Panc1 (cell line): ENCODE measurements at regions not wholly inside any gene's neighbourhood (a gene's known extent, or its start where the extent isn't known, plus 50 kb on each side); places are given as distances from the start of the nearest gene placed in this dataset.
A peak's percentile ranks its signal among the peaks of the same experiment; 100 is the strongest.

Source experiments
- ATAC-seq: fragments of 200-7000 bp; cut with Tn5 transposase; 2 replicates; pipeline ENCODE4 v1.9.1; 2020; ENCODE audit warnings: mild to moderate bottlenecking, moderate library complexity
- BruUV-seq: library from RNA; stranded (reverse); fragments of 400-500 nt; replicated peaks from 2 replicates; lab custom pipeline; 2021; lab: Mats Ljungman, UMichigan
- CTCF ChIA-PET: fragments of 300-600 bp; sonication (Branson Sonifier 250); formaldehyde crosslinking; loops from one replicate; lab custom pipeline; 2022; ENCODE audit warnings: antibody characterized with exemption; lab: Charles Lee
- POLR2A ChIA-PET: fragments of 300-600 bp; sonication (Branson Sonifier 250); formaldehyde crosslinking; loops from one replicate; lab custom pipeline; 2022; ENCODE audit warnings: antibody characterized with exemption; lab: Charles Lee
- DNase-seq: peaks from one replicate; pipeline ENCODE4 v3.0.0-alpha.2; 2010; ENCODE audit warnings: low read depth, low spot score
- H3K27ac ChIP-seq: 2 replicates; pipeline ENCODE4 v1.5.1; 2011; ENCODE audit warnings: mild to moderate bottlenecking, low read length, inconsistent platforms
- H3K27me3 ChIP-seq: fragments of 200-500 bp; sonication (Bioruptor generic); 2 replicates; pipeline ENCODE4 v1.6.0; 2014; ENCODE audit warnings: low read length, inconsistent platforms; ENCODE audit not compliant: control insufficient read depth, insufficient read depth
- H3K36me3 ChIP-seq: fragments of 200-500 bp; sonication (Bioruptor generic); 2 replicates; pipeline ENCODE4 v1.5.1; 2014; ENCODE audit warnings: inconsistent platforms, mild to moderate bottlenecking, low read length, moderate library complexity; ENCODE audit not compliant: control insufficient read depth, insufficient read depth
- H3K4me1 ChIP-seq: 2 replicates; pipeline ENCODE4 v1.5.1; 2011; ENCODE audit warnings: inconsistent platforms, mild to moderate bottlenecking, low read length, moderate library complexity; ENCODE audit not compliant: control insufficient read depth, insufficient read depth
- H3K4me3 ChIP-seq, 2 experiments: 2 replicates each; pipeline ENCODE4 v1.5.1; 2011 to 2012; ENCODE audit warnings: low read depth in 2 of 2, low read length in 2 of 2, mild to moderate bottlenecking in 2 of 2, inconsistent platforms in 1 of 2, moderate library complexity in 1 of 2
- H3K9me3 ChIP-seq: fragments of 200-500 bp; sonication (Bioruptor generic); 2 replicates; pipeline ENCODE4 v1.5.1; 2014; ENCODE audit warnings: low read depth, mild to moderate bottlenecking, inconsistent platforms, low read length, moderate library complexity; ENCODE audit not compliant: control insufficient read depth, insufficient read depth
- CTCF ChIP-seq: fragments of 450-650 bp; IDR thresholded peaks from 2 replicates; pipeline ENCODE4 v1.5.1; 2017; ENCODE audit warnings: mild to moderate bottlenecking
- POLR2AphosphoS5 ChIP-seq: IDR thresholded peaks from 2 replicates; pipeline ENCODE4 v1.6.1; 2012; ENCODE audit warnings: mild to moderate bottlenecking, low read depth, low read length, moderate library complexity
- SIN3A ChIP-seq: IDR thresholded peaks from 2 replicates; pipeline ENCODE4 v1.6.1; 2012; ENCODE audit warnings: low read depth, mild to moderate bottlenecking, low read length, moderate library complexity, borderline replicate concordance; ENCODE audit not compliant: insufficient read depth
- TCF7L2 ChIP-seq: IDR thresholded peaks from 2 replicates; pipeline ENCODE4 v1.6.1; 2011; ENCODE audit warnings: mild to moderate bottlenecking, low read depth, low read length, inconsistent platforms
- in situ Hi-C: cut with HindIII; loops from 2 replicates; pipeline ENCODE4 v1.10.0; 2016; ENCODE audit warnings: low sequenced_read_pairs, low pct_unique_long_range_greater_than_20kb
- intact Hi-C: fragments of 100-400 bp; cut with micrococcal nuclease; formaldehyde crosslinking; loops from one replicate; pipeline ENCODE4 v1.10.0; 2022; ENCODE audit not compliant: unreplicated experiment
- TF ChIP-seq, protein P1 (sequence below), 2 experiments: IDR thresholded peaks; 2 replicates each; pipeline ENCODE4 v1.6.1; 2011 to 2012; ENCODE audit warnings: low read depth in 2 of 2, control low read depth in 1 of 2, low read length in 1 of 2, mild to moderate bottlenecking in 1 of 2, moderate library complexity in 1 of 2; ENCODE audit not compliant: insufficient read depth in 1 of 2

DNA sequence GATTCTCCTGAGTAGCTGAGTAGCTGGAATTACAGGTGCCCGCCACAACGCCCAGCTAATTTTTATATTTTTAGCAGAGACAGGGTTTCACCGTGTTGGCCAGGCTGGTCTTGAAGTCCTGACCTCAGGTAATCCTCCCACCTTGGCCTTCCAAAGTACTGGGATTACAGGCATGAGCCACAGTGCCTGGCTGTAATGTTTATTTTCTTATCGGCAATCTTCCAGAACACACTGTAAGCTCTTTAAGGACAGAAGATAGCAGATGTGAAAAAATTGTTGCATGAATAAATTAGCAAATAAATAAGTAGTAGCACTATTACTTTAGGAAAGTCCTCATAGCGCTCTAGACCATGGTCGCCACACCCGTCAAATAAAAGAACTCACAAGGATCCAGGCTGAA is 100.5 kb downstream of the ENC1 start:
- Histone ChIP-seq H3K27me3 (no peaks in the 10 kb centered on the region), H3K9me3 (peaks cover under 1% of the 10 kb centered on the region; the same call in 1 of the 2 replicates), H3K4me3 (no peak overlapping the region), H3K27ac (0 out of 2 replicates have a peak overlapping the region, but pooled peaks have one; percentile 5), H3K4me1 (peaks cover 13% of the 10 kb centered on the region), H3K36me3 (no peaks in the 10 kb centered on the region)
- CTCF ChIA-PET: no interaction called here
- ATAC-seq (no peak), DNase-seq (no peak)
- intact Hi-C loops: no loop called here
- POLR2A ChIA-PET: no interaction called here
- BruUV-seq: no TSS peak
- in situ Hi-C loops: no loop called here
- TF ChIP-seq, protein P1, sequence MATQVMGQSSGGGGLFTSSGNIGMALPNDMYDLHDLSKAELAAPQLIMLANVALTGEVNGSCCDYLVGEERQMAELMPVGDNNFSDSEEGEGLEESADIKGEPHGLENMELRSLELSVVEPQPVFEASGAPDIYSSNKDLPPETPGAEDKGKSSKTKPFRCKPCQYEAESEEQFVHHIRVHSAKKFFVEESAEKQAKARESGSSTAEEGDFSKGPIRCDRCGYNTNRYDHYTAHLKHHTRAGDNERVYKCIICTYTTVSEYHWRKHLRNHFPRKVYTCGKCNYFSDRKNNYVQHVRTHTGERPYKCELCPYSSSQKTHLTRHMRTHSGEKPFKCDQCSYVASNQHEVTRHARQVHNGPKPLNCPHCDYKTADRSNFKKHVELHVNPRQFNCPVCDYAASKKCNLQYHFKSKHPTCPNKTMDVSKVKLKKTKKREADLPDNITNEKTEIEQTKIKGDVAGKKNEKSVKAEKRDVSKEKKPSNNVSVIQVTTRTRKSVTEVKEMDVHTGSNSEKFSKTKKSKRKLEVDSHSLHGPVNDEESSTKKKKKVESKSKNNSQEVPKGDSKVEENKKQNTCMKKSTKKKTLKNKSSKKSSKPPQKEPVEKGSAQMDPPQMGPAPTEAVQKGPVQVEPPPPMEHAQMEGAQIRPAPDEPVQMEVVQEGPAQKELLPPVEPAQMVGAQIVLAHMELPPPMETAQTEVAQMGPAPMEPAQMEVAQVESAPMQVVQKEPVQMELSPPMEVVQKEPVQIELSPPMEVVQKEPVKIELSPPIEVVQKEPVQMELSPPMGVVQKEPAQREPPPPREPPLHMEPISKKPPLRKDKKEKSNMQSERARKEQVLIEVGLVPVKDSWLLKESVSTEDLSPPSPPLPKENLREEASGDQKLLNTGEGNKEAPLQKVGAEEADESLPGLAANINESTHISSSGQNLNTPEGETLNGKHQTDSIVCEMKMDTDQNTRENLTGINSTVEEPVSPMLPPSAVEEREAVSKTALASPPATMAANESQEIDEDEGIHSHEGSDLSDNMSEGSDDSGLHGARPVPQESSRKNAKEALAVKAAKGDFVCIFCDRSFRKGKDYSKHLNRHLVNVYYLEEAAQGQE (IDR thresholded peaks at IDR 0.05; ENCODE audit: insufficient read depth in 1 of 2, low read depth in 2 of 2, low read length in 1 of 2): no peak
- TF ChIP-seq TCF7L2: no peak
- no peak for TF ChIP-seq CTCF
- TF ChIP-seq SIN3A: no peak
- TF ChIP-seq POLR2AphosphoS5: no peak

- intact Hi-C loops: no loop called here
- ATAC-seq: peak; percentile 33; the same call in 1 of the 2 replicates
These were observed 102.3 kb downstream of the ENC1 start for GRCh38 chr5:74538206-74538661.

More at GRCh38 chr5:74538206-74538661, 102.3 kb downstream of the ENC1 start:
- no TSS peak for BruUV-seq
- no peak overlapping the region for H3K4me3 ChIP-seq
- peaks cover 7% of the 10 kb centered on the region for H3K4me1 ChIP-seq
- H3K9me3 ChIP-seq: peaks cover 12% of the 10 kb centered on the region; the same call in 1 of the 2 replicates
- in situ Hi-C loops: no loop called here
- ChIA-PET CTCF (no interaction called here), POLR2A (no interaction called here)
- no peaks in the 10 kb centered on the region for H3K27me3 ChIP-seq
- H3K27ac ChIP-seq: peak overlapping the region; percentile 29; the same call in 1 of the 2 replicates
- TF ChIP-seq, protein P1 (IDR thresholded peaks at IDR 0.05; ENCODE audit: insufficient read depth in 1 of 2, low read depth in 2 of 2, low read length in 1 of 2): no peak
- no peak for TF ChIP-seq SIN3A
- TF ChIP-seq CTCF: no peak
- no peak for TF ChIP-seq POLR2AphosphoS5
- no peak for TF ChIP-seq TCF7L2
- no peaks in the 10 kb centered on the region for H3K36me3 ChIP-seq
- DNase-seq: no peak
